ENCODE measurements at regions not wholly inside any gene's neighbourhood (a gene's known extent, or its start where the extent isn't known, plus 50 kb on each side); places are given as distances from the start of the nearest gene placed in this dataset.
"Not testable (repeated sequence)": the region's sequence is repeated elsewhere in the genome, so short reads cannot be mapped to it uniquely, and the experiment has no call there.

GRCh38 chr3:82428821-82429220 is 667.4 kb upstream of the GBE1 start:
- DNase-seq (ENCODE audit: low spot score in 2 of 2); FAIRE-seq: not testable (repeated sequence)

- DNase-seq (ENCODE audit: low spot score in 2 of 2) (no peak), FAIRE-seq (no peak)
These were observed 662.5 kb upstream of the GBE1 start for GRCh38 chr3:82424031-82424339.

GRCh38 chr3:82423268-82424030 is 662.0 kb upstream of the GBE1 start:
- FAIRE-seq (no peak), DNase-seq (ENCODE audit: low spot score in 2 of 2) (no peak)

DNA sequence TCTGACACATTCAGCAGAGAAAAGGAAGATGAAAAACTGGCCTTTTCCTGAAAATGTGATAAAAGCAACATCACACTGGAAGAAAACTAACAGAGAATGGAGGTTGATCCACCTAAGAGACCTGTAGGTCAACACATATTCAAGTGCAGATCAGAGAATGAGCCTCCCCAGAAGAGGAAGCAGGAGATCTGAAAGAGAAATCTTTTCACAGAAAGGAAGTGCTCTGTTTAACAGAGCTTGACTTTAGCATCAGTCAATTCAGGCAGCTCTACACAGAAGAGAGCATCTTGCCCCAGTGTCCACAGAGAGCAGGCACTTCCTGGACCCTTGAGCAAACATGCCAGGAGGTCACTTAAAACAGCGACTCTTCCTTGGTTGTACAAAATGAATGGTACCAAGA is 655.4 kb upstream of the GBE1 start:
- FAIRE-seq (no peak), DNase-seq (ENCODE audit: low spot score in 2 of 2) (no peak)

GRCh38 chr3:82416349-82416748 is 654.9 kb upstream of the GBE1 start:
- FAIRE-seq (no peak), DNase-seq (ENCODE audit: low spot score in 2 of 2) (no peak)

DNA sequence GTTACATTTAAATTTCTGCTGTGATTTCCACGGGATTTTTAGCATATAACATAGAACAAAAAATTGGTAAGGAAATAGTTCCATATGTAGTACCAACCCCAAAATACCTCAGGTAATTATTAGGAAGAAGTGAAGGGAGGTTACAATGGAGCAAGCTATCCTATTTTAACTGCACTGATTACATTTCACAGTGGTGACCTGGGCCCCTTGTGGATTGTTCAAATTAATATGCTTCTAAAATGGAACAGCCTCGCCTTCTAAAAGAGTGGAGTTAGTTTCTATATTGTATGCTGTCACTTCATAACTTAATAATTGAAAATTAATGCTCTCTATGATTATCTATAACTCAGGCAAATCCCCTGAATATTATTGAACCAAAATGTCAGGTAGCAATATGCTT is 651.7 kb upstream of the GBE1 start:
- DNase-seq (ENCODE audit: low spot score in 2 of 2): no peak
- FAIRE-seq: no peak

DNA sequence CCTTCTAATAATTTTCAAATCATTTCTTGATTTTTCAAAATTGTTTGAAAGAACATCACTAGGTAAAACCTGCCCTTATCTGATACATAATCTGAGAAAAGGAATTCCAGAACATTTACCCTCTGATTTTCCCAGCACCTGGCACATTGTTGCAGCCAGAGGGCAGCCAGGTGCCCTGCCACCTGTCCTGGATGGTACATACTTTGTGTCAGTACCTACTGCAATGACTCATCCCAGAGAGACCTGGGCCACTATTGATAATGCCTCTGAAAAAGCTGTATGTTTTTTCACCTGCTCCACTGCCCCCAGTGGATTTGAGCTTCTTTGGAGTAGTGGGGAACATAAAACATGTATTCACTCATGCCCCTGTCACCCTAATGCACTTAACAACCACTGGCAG is 648.9 kb upstream of the GBE1 start:
- FAIRE-seq (no peak), DNase-seq (ENCODE audit: low spot score in 2 of 2) (no peak)

- DNase-seq (ENCODE audit: low spot score in 2 of 2): no peak
- no peak for FAIRE-seq
These were observed 648.4 kb upstream of the GBE1 start for GRCh38 chr3:82409842-82410241.

- no peak for DNase-seq (ENCODE audit: low spot score in 2 of 2)
These were observed 630.8 kb upstream of the GBE1 start for GRCh38 chr3:82392203-82392775.

DNA sequence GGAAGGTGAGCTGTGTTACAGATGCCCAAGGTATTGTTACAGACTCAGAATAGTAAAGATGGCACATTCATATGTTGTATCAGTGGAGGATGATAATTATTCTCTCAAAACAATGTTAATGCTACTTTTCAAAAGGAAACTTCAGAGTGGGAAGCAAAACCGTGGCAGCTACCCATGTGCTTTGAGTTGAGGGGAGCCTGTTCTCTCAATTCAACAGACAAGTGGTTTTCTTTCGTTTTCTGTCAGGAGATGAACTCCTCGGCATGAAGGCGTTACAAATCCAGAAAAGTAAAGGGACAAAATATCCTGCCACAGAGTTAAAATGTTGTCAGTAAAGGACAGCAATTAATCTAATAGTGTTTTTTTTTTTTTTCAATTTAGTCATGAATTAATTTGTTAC is 629.4 kb upstream of the GBE1 start:
- FAIRE-seq (no peak), DNase-seq (ENCODE audit: low spot score in 2 of 2) (no peak)

More at GRCh38 chr3:82392203-82392775, 630.8 kb upstream of the GBE1 start:
- no peak for FAIRE-seq

DNA sequence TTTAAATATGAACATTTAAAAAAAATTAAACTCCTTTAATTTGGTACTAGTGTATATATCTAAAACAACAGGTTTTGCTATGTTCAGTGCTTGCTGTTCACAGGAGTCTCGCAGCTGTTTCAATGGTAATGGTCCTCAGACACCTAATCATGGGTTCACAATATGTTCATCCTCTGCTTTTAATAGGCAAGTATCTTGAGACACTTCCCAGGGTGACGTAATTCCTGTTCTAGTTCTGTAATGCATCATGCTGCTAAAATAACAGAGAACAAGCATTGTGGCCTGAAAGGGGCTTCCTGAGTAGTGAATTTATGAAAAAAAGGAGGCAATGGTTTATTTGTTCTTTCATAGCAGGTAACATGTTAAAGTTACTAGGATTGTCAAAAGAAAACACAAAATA is 625.2 kb upstream of the GBE1 start:
- DNase-seq (ENCODE audit: low spot score in 2 of 2) (no peak), FAIRE-seq (no peak)

- FAIRE-seq (no peak), DNase-seq (ENCODE audit: low spot score in 2 of 2) (no peak)
These were observed 622.7 kb upstream of the GBE1 start for GRCh38 chr3:82384181-82384580.

GRCh38 chr3:82382831-82383230 is 621.4 kb upstream of the GBE1 start:
- FAIRE-seq (no peak), DNase-seq (ENCODE audit: low spot score in 2 of 2) (no peak)

DNA sequence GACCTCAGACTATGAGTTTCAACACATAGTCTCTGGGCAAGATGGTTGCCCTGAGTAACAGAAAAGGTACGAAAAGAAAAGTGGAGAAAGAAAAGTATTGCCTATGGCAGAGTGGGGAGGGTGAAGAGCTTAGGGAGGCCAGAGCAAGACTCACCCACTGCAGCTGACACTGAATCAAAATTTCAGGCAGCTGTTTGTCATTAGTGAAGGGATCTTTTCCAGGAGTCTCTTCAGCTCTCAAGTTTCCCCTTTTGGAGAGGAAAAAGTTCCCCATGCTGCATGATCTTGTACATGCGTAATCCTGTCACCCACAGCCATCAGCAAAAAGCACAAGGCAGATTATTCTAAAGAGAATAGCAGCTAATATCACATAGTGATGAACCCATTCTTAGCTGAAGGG is 616.9 kb upstream of the GBE1 start:
- no peak for FAIRE-seq
- no peak for DNase-seq (ENCODE audit: low spot score in 2 of 2)

GRCh38 chr3:82376883-82377282 is 615.4 kb upstream of the GBE1 start:
- no peak for DNase-seq (ENCODE audit: low spot score in 2 of 2)
- no peak for FAIRE-seq

DNA sequence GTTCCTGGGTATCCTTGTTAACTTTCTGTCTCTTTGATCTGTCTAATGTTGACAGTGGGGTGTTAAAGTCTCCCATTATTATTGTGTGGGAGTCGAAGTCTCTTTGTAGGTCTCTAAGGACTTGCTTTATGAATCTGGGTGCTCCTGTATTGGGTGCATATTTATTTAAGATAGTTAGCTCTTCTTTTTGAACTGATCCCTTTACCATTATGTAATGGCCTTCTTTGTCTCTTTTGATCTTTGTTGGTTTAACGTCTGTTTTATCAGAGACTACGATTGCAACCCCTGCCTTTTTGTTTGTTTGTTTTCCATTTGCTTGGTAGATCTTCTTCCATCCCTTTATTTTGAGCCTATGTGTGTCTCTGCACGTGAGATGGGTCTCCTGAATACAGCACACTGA is 612.4 kb upstream of the GBE1 start:
- DNase-seq (ENCODE audit: low spot score in 2 of 2); FAIRE-seq: not testable (repeated sequence)

- no peak for FAIRE-seq
- no peak for DNase-seq (ENCODE audit: low spot score in 2 of 2)
These were observed 603.4 kb upstream of the GBE1 start for GRCh38 chr3:82364827-82365226.

DNA sequence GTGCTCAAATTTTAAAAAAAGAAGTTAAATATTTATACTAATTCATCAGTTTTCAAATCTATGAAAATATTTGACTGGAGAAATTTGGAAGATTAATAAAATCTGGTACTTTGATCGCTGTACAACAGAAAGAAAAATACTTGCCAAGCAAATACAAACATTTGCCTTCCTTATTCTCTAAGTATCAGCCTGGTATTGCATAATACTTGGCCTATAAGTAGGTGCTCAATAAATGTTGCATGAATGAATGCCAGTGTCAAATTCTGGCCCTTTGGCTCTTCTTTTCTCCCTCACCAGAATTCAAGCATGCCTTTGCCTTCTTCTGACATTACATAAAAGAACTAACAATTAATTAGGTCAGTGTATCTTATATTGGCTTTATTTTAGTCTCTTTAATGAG is 601.7 kb upstream of the GBE1 start:
- FAIRE-seq (no peak), DNase-seq (ENCODE audit: low spot score in 2 of 2) (no peak)

DNA sequence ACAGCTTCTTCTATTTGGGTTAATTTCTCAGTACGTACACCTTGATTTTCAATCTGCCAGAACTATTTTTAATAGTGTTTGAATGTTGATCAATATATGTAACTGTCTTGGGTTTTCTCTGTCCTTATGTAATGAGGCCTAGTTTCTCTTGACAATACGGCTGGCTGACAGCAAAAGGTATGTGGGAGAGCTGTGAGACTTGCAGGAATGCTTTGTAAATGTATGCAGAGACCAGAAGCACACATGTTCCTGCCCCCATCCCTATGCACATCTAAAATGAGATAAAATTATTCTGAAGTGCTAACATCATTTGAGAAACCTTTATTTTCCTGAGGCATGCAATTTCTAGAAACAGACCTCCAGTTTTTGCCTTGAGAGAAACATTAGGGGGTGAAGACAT is 593.8 kb upstream of the GBE1 start:
- FAIRE-seq (no peak), DNase-seq (ENCODE audit: low spot score in 2 of 2) (no peak)

- DNase-seq (ENCODE audit: low spot score in 2 of 2) (no peak), FAIRE-seq (no peak)
These were observed 592.8 kb upstream of the GBE1 start for GRCh38 chr3:82354228-82354627.

GRCh38 chr3:82353306-82354171 is 592.1 kb upstream of the GBE1 start:
- no peak for DNase-seq (ENCODE audit: low spot score in 2 of 2)
- no peak for FAIRE-seq

GRCh38 chr3:82347585-82347984 is 586.1 kb upstream of the GBE1 start:
- FAIRE-seq (no peak), DNase-seq (ENCODE audit: low spot score in 2 of 2) (no peak)
